ENCODE measurements at regions not wholly inside any gene's neighbourhood (a gene's known extent, or its start where the extent isn't known, plus 50 kb on each side); places are given as distances from the start of the nearest gene placed in this dataset.

DNA sequence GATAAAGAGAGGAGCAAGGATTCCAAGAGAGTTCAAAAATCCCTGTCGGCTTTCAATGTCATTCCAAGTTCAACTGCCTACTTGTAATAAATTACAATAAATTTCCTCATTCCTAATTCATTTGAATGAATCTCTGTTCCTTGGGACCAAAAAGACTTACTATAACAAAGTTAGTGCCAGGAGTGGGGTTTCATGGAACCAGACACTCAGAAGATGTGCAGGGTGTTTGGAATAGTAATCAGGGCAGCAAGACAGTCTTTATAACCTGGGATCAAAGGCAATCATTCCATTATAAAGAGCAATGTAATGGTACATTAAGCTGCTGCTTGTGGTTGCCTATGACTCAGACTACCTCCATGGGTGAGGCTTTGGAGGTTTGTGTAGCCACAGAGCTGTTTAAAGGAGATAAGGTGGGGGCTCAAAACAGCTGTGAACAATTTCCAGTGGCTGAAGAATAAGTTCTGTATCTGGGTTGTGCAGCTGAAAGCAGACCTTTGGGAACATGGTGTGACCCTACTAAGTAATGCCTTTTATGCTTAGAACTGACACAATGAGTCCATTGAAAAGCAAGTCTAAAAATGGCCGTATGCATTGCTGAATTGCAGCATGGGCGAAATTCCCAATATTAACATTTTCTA, 159.9 kb downstream of the LINC00237 start (continued):
- 0 out of 2 replicates have a peak, but pooled peaks have one; percentile 55 for TF ChIP-seq ZKSCAN8 (CRISPR knock-in tag; IDR thresholded peaks at IDR 0.05)
- peak; percentile 91 for TF ChIP-seq SMARCE1 (IDR thresholded peaks at IDR 0.05)
- no peak for TF ChIP-seq NCOA2 (IDR thresholded peaks at IDR 0.05; ENCODE audit: partially characterized antibody in 2 of 2)
- TF ChIP-seq JUND (IDR thresholded peaks at IDR 0.05; ENCODE audit: borderline replicate concordance, low read depth, low read length): peak; percentile 90
- peak; percentile 90; the same call in 2 of the 3 replicates for TF ChIP-seq JUND (tag; IDR thresholded peaks at IDR 0.05; ENCODE audit: borderline replicate concordance, low read depth, low read length)
- TF ChIP-seq SOX6 (IDR thresholded peaks at IDR 0.05): peak; percentile 83
- no peak for TF ChIP-seq RBM17 (IDR thresholded peaks at IDR 0.05; ENCODE audit: borderline replicate concordance, low read depth, low read length)
- no peak for TF ChIP-seq SAFB (IDR thresholded peaks at IDR 0.05; ENCODE audit: borderline replicate concordance, low read depth, low read length)
- peak; percentile 97 for TF ChIP-seq TEAD4 (IDR thresholded peaks at IDR 0.05; ENCODE audit: low read length)
- TF ChIP-seq TEAD4 (CRISPR knock-in tag; IDR thresholded peaks at IDR 0.05; ENCODE audit: borderline replicate concordance): no peak
- TF ChIP-seq KDM1A (IDR thresholded peaks at IDR 0.05): peak; percentile 56 to 71; a peak in 3 of 4 replicates
- TF ChIP-seq, protein P1, sequence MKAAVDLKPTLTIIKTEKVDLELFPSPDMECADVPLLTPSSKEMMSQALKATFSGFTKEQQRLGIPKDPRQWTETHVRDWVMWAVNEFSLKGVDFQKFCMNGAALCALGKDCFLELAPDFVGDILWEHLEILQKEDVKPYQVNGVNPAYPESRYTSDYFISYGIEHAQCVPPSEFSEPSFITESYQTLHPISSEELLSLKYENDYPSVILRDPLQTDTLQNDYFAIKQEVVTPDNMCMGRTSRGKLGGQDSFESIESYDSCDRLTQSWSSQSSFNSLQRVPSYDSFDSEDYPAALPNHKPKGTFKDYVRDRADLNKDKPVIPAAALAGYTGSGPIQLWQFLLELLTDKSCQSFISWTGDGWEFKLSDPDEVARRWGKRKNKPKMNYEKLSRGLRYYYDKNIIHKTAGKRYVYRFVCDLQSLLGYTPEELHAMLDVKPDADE (conservative IDR thresholded peaks at IDR 0.05; ENCODE audit: control insufficient read depth, low read depth, low read length): 0 out of 2 replicates have a peak, but pooled peaks have one; percentile 29
- TF ChIP-seq, protein P2, sequence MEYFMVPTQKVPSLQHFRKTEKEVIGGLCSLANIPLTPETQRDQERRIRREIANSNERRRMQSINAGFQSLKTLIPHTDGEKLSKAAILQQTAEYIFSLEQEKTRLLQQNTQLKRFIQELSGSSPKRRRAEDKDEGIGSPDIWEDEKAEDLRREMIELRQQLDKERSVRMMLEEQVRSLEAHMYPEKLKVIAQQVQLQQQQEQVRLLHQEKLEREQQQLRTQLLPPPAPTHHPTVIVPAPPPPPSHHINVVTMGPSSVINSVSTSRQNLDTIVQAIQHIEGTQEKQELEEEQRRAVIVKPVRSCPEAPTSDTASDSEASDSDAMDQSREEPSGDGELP (CRISPR knock-in tag; IDR thresholded peaks at IDR 0.05; ENCODE audit: borderline replicate concordance): peak; percentile 88
- TF ChIP-seq, protein P3, sequence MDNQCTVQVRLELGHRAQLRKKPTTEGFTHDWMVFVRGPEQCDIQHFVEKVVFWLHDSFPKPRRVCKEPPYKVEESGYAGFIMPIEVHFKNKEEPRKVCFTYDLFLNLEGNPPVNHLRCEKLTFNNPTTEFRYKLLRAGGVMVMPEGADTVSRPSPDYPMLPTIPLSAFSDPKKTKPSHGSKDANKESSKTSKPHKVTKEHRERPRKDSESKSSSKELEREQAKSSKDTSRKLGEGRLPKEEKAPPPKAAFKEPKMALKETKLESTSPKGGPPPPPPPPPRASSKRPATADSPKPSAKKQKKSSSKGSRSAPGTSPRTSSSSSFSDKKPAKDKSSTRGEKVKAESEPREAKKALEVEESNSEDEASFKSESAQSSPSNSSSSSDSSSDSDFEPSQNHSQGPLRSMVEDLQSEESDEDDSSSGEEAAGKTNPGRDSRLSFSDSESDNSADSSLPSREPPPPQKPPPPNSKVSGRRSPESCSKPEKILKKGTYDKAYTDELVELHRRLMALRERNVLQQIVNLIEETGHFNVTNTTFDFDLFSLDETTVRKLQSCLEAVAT (IDR thresholded peaks at IDR 0.05): peak in 1 of 2 experiments; percentile 63; a peak in 1 of 4 replicates
- no peak for TF ChIP-seq ATF1 (CRISPR knock-in tag; IDR thresholded peaks at IDR 0.05)
- TF ChIP-seq ATF1 (tag; IDR thresholded peaks at IDR 0.05): peak; percentile 26; the same call in 1 of the 2 replicates
- no peak for TF ChIP-seq ETS2 (tag; IDR thresholded peaks at IDR 0.05; ENCODE audit: borderline replicate concordance, poor library complexity, severe bottlenecking)
- no peak for TF ChIP-seq GABPB2 (CRISPR knock-in tag; conservative IDR thresholded peaks at IDR 0.05)
- peak; percentile 96 for TF ChIP-seq SMARCA4 (IDR thresholded peaks at IDR 0.05)
- peak; percentile 91 for TF ChIP-seq PML (IDR thresholded peaks at IDR 0.05; ENCODE audit: low read length)
- TF ChIP-seq JUN (IDR thresholded peaks at IDR 0.05; ENCODE audit: borderline replicate concordance, low read depth, low read length): 0 out of 2 replicates have a peak, but pooled peaks have one; percentile 26
- no peak for TF ChIP-seq JUN (CRISPR knock-in tag; IDR thresholded peaks at IDR 0.05; ENCODE audit: borderline replicate concordance)
- TF ChIP-seq STAT5A (IDR thresholded peaks at IDR 0.05; ENCODE audit: borderline replicate concordance, low read length): peak; percentile 86
- TF ChIP-seq, protein P4, sequence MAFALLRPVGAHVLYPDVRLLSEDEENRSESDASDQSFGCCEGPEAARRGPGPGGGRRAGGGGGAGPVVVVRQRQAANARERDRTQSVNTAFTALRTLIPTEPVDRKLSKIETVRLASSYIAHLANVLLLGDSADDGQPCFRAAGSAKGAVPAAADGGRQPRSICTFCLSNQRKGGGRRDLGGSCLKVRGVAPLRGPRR (CRISPR knock-in tag; IDR thresholded peaks at IDR 0.05): no peak
- TF ChIP-seq, protein P5, sequence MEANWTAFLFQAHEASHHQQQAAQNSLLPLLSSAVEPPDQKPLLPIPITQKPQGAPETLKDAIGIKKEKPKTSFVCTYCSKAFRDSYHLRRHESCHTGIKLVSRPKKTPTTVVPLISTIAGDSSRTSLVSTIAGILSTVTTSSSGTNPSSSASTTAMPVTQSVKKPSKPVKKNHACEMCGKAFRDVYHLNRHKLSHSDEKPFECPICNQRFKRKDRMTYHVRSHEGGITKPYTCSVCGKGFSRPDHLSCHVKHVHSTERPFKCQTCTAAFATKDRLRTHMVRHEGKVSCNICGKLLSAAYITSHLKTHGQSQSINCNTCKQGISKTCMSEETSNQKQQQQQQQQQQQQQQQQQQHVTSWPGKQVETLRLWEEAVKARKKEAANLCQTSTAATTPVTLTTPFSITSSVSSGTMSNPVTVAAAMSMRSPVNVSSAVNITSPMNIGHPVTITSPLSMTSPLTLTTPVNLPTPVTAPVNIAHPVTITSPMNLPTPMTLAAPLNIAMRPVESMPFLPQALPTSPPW (CRISPR knock-in tag; IDR thresholded peaks at IDR 0.05): peak; percentile 54

Measured in K562 (cell line).